ENCODE measurements at regions not wholly inside any gene's neighbourhood (a gene's known extent, or its start where the extent isn't known, plus 50 kb on each side); places are given as distances from the start of the nearest gene placed in this dataset.

DNA sequence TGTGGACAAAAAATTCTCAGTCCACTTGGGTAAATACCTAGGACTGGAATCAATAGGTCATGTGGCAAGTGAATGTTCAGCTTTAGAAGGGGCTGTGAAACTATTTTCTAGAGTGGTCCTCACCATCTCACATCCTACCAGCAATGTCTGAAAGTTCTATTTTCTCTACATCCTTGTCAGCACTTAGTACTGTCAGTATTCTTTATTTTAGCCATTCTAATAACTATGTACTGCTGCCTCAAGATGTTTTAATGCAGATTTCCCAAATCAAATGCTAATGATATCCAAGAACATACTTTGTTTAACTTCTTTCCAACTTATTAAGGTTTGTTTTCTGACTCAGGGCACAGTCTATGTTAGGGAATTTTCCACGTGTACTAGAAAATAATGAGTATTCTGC is 317.0 kb downstream of the BRD1 start:
- peaks cover 5% of the 10 kb centered on the region for H3K36me3 Mint-ChIP-seq (ENCODE audit: insufficient read depth)
- H3K9me3 Mint-ChIP-seq: peaks cover 20% of the 10 kb centered on the region
- ATAC-seq: no peak
- peaks cover 11% of the 10 kb centered on the region for H3K4me1 Mint-ChIP-seq (ENCODE audit: low read depth)
- no peak for DNase-seq
- H3K27me3 Mint-ChIP-seq (ENCODE audit: low read depth): no peaks in the 10 kb centered on the region
- H3K4me3 Mint-ChIP-seq: no peak overlapping the region

DNA sequence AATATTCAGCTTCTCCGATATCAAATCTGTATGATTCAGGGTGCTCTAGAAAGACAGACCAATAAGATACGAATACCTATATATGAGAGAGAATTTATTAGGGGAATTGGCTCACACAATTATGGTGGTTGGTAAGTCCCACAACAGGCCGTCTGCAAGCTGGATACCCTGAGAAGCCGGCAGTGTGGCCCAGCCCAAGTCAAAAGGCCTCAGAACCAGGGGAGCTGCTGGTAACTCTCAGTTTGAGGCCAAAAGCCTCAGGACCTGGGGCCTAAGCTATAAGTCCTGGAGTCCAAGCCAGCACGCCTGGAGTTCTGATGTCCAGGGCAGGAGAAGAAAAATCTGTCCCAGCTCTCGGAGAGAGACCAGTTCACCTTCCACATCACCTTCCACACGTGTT is 318.7 kb downstream of the BRD1 start:
- ATAC-seq (no peak), DNase-seq (no peak)
- Mint-ChIP-seq H3K4me3 (no peak overlapping the region), H3K4me1 (ENCODE audit: low read depth) (peaks cover 11% of the 10 kb centered on the region), H3K36me3 (ENCODE audit: insufficient read depth) (peaks cover 2% of the 10 kb centered on the region), H3K9me3 (peaks cover 20% of the 10 kb centered on the region), H3K27me3 (ENCODE audit: low read depth) (no peaks in the 10 kb centered on the region)

DNA sequence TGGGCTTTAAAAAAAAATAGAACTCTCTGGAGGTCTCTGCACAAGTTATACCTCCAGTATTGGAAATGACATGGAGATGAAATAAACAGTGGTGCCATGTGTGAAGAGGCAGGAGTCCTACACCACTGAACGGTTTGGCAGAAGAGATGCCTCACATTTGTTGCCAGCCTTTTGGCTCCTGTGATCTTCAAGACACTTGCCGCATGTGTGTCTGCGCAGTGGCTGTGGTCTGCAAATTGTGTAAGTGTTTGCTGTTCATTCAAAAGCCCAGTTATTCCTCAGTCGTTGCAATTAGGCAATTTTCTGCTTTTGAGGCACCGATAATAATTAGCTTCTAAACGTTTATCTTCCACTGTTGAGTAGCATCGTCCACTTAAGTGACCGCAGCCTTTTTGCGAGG is 319.1 kb downstream of the BRD1 start:
- Mint-ChIP-seq H3K4me3 (no peak overlapping the region), H3K36me3 (ENCODE audit: insufficient read depth) (peaks cover 2% of the 10 kb centered on the region)

DNA sequence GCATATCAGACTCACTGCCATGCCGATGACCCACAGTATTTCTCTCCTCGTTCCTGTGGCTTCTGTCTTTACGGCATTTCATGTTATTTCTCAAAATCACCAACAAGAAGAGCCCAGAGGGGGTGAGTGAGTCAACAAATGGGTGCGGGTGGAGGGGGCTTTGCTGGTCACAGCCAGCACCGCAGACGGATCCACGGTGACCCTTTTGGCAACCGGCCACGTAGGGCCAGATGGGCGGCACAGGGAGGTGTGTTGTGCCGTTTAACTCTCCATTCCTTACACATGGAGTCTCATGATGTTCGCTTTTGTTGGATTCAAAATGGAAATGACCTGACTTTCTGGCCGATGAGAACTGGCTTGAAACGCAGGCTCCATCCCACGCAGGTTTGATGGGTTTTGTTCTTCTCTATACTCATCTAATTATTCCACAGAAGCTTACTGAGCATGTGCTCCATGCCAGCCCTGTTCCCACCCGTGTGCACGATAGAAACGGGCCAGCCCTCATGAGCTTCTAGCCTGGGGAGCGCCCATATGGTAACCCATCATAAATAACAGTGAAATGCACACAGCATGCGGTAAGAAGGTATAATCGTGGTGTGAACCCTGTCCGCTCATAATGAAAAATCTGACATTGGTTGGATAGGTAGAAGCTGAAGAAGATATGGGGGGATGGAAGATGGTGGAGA is 319.9 kb downstream of the BRD1 start:
- no peaks in the 10 kb centered on the region for H3K27me3 Mint-ChIP-seq (ENCODE audit: low read depth)
- DNase-seq (no peak), ATAC-seq (no peak)
- H3K9me3 Mint-ChIP-seq: peaks cover 20% of the 10 kb centered on the region
- no peak overlapping the region for H3K4me3 Mint-ChIP-seq
- peaks cover 2% of the 10 kb centered on the region for H3K36me3 Mint-ChIP-seq (ENCODE audit: insufficient read depth)
- peaks cover 11% of the 10 kb centered on the region for H3K4me1 Mint-ChIP-seq (ENCODE audit: low read depth)

More for the DNA sequence above, 319.1 kb downstream of the BRD1 start:
- ATAC-seq: no peak
- Mint-ChIP-seq H3K4me1 (ENCODE audit: low read depth) (peaks cover 11% of the 10 kb centered on the region), H3K9me3 (peaks cover 20% of the 10 kb centered on the region), H3K27me3 (ENCODE audit: low read depth) (no peaks in the 10 kb centered on the region)
- no peak for DNase-seq

DNA sequence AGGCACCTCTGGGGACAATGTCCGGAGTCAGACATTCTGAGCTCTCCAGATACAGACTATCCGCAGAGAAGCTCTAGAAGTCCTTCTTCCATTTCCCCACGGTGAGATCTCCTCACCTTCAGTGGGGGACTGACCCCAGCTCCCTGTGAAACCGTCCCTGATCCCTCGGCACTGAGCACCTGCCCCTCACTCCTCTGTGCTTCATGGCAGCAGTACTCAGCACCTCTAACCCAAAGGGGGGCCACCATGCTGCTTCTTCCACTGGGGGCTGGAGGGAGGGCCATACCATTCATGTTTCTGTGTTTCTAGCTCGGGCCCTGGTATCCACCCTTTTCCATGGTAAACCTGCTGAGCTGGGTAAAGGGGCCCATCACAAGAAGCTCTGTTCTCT is 321.7 kb downstream of the BRD1 start:
- DNase-seq (no peak), ATAC-seq (no peak)
- peaks cover 12% of the 10 kb centered on the region for H3K9me3 Mint-ChIP-seq
- H3K4me3 Mint-ChIP-seq: no peak overlapping the region
- peaks cover 2% of the 10 kb centered on the region for H3K4me1 Mint-ChIP-seq (ENCODE audit: low read depth)
- peaks cover 2% of the 10 kb centered on the region for H3K36me3 Mint-ChIP-seq (ENCODE audit: insufficient read depth)
- H3K27me3 Mint-ChIP-seq (ENCODE audit: low read depth): no peaks in the 10 kb centered on the region

DNA sequence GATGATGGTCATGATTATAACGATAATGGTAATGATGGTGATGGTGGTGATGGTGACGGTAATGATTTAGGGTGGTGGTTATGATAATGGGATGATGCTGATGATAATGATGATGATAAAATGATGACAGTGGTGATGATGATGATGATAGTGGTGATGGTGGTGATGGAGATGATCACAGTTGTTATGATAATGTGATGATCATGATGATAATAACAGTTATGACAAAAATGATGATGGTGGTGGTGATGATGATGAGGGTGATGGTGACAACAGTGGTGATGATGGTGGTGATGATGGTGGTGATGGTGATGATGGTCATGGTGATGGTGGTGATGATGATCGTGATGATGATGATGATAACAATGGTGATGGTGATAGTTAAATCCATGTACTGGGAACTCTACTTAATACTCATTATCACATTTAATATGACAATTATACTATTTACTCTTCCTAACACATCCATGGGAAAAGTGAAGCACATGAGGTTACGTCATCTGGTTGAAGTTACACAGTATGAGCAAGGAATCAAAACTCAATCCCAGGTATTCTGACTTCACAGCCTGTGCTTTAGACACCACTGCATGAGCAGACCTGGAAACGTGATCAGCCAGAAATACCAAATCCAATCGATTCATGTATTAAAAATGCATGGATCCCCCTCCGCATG is 322.2 kb downstream of the BRD1 start:
- DNase-seq: no peak
- Mint-ChIP-seq H3K27me3 (ENCODE audit: low read depth) (no peaks in the 10 kb centered on the region), H3K36me3 (ENCODE audit: insufficient read depth) (no peaks in the 10 kb centered on the region)

DNA sequence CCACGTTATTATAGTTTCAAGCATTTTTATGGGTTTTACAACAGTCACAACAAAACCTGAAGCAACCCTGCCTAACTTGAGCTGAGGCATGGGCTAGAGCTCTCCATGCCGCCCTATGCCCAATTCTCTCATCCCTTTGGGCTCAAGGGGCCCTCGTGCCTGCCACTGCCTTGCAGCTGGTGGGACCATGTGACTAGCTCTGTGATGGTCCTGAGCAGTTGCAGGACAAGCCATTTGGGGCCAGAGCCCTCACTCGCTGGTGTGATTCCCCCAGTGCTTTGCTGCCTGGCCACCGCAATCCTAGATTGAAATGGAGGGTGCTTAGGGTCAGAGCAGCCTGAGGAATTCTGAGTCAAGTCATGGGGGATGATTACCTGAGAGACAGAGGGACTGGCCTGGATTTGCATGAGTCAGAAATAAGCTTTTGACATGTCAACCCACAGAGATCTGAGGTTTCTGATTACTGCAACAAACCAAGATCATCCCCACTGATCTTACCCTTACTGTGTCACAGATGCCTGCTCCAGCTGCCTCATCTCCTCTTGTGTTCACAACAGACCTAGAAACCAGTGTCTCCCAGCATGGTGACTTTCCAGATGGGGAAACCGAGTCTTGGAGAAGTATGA is 323.7 kb downstream of the BRD1 start:
- ATAC-seq: peak in 1 of 2 donors; percentile 52
- Mint-ChIP-seq H3K9me3 (peaks cover 4% of the 10 kb centered on the region), H3K36me3 (ENCODE audit: insufficient read depth) (no peaks in the 10 kb centered on the region), H3K27me3 (ENCODE audit: low read depth) (no peaks in the 10 kb centered on the region), H3K4me3 (no peak overlapping the region), H3K4me1 (ENCODE audit: low read depth) (no peaks in the 10 kb centered on the region)
- DNase-seq: no peak

More for the DNA sequence above, 322.2 kb downstream of the BRD1 start:
- peaks cover 8% of the 10 kb centered on the region for H3K9me3 Mint-ChIP-seq
- no peaks in the 10 kb centered on the region for H3K4me1 Mint-ChIP-seq (ENCODE audit: low read depth)
- H3K4me3 Mint-ChIP-seq: no peak overlapping the region
- no peak for ATAC-seq

DNA sequence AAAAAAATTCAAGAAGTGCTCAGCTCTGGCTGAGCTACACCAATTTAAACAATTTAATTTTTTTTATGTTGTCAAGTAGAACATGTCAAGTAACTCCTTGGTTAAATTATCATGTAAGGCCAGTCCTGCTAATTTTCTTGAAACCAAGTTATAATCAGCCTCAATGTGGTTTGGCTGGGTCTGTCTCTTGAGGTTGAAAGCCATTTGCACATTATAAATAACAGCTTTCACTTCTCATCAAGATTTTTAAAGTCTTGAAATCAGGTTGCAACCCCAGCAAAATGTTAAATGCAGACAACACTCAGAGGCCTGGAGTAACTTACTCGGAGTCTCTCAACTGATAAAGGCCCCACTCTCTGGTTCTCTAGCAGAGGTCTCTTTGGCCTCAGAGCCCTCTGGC is 324.4 kb downstream of the BRD1 start:
- Mint-ChIP-seq H3K36me3 (ENCODE audit: insufficient read depth) (no peaks in the 10 kb centered on the region), H3K9me3 (peaks cover 4% of the 10 kb centered on the region), H3K4me1 (ENCODE audit: low read depth) (no peaks in the 10 kb centered on the region), H3K27me3 (ENCODE audit: low read depth) (peaks cover under 1% of the 10 kb centered on the region), H3K4me3 (no peak overlapping the region)
- DNase-seq (no peak), ATAC-seq (no peak)

DNA sequence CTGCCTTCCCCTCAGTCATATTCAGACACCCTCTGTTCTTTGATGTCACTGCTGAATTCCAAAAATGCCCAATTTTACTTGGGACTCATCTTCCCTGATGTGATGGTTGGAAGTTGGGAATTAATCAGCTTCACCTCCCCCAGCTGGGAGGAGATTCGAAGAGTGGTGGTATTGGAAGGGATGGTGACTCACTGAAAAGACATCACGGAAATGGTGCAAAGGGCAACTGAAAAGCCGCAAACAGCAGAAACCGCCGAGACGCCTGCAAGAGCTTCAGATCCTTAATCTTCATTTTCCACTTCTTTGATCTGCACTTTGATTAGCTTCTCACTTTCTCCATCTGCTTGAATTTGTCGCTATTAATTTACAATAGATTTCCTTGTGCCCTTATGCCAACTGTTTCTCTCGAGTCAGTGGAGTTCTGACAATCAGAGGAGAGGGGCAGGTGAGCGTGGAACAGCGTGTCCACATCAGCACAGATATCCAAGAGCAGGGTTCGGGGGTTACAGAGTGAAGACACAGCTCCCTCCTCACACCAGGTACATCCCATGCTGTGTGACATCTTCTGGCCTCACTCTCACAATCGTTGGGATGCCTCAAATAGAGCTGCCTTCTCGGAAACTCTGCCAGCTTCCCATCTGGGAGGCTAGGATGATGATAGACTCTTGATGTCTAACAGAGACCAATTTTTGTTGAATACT is 325.4 kb downstream of the BRD1 start:
- Mint-ChIP-seq H3K4me3 (no peak overlapping the region), H3K27me3 (ENCODE audit: low read depth) (peaks cover 2% of the 10 kb centered on the region), H3K4me1 (ENCODE audit: low read depth) (no peaks in the 10 kb centered on the region), H3K36me3 (ENCODE audit: insufficient read depth) (no peaks in the 10 kb centered on the region), H3K9me3 (no peaks in the 10 kb centered on the region)
- peak in 1 of 2 donors; percentile 28 for ATAC-seq
- DNase-seq: peak; percentile 23

DNA sequence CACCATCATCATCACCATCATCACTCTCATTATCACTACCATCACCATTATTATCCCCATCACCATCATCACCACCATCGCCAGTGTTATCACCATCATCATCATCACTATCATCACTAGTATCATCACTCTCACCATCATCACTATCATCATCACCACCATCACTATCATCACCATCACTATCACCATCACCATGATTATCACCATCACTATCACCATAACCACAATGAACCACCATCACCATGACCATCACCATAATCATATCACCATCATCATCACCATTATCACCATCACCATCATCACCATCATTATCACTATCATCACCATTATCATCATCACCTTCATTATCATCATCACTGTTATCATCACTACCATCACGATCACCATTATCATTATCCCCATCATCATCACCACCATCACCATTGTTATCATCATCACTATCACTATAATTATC is 326.7 kb downstream of the BRD1 start:
- Mint-ChIP-seq H3K4me3 (no peak overlapping the region), H3K27me3 (ENCODE audit: low read depth) (peaks cover 2% of the 10 kb centered on the region), H3K4me1 (ENCODE audit: low read depth) (no peaks in the 10 kb centered on the region), H3K36me3 (ENCODE audit: insufficient read depth) (no peaks in the 10 kb centered on the region), H3K9me3 (peaks cover 3% of the 10 kb centered on the region)
- DNase-seq (no peak), ATAC-seq (no peak)

DNA sequence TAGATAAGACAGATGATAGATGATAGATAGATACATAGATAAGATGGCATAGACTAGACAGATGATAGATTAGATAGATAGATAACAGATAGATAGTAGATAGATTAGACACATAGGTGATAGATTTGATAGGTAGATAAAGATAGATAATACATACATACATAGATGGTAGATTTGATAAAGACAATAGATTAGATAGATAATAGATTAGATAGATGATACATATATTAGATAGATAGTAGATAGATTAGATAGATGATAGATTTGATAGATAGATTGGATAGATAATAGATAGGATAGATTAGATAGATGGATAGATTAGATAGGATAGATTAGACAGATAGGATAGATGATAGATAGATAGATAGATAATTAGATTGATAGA is 327.6 kb downstream of the BRD1 start:
- H3K27me3 Mint-ChIP-seq (ENCODE audit: low read depth): peaks cover 2% of the 10 kb centered on the region
- no peak overlapping the region for H3K4me3 Mint-ChIP-seq
- no peak for ATAC-seq
- H3K9me3 Mint-ChIP-seq: peaks cover 3% of the 10 kb centered on the region
- no peak for DNase-seq
- H3K36me3 Mint-ChIP-seq (ENCODE audit: insufficient read depth): no peaks in the 10 kb centered on the region
- no peaks in the 10 kb centered on the region for H3K4me1 Mint-ChIP-seq (ENCODE audit: low read depth)

DNA sequence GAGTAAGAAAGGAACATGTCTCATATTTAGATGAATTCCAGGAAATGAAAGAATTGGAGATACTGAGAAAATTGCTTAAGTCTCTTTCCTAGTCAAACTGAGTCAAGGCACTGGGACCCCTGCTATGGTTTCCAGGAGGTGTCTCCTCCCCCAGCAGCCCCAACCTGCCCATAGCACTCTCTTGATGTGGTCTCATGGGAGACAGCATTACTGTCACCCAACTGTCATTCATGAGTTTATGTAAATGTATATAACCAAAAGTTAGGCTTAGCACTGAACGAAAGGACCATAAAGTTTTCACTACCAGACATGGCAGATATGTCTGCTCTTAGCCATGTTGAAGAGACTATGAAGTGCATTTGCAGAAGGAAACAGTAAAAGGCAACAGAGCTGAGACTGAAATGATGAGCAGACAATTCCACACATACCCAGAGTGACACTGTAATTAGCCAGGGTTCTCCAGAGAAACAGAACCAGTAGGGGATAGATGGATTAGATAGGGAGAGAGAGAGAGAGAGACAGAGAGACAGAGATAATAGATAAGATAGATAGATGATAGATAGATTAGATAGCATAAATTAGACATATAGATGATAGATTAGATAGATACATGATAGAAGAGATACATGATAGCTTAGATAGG is 328.1 kb downstream of the BRD1 start:
- no peak for ATAC-seq
- H3K36me3 Mint-ChIP-seq (ENCODE audit: insufficient read depth): no peaks in the 10 kb centered on the region
- peaks cover 2% of the 10 kb centered on the region for H3K27me3 Mint-ChIP-seq (ENCODE audit: low read depth)
- no peaks in the 10 kb centered on the region for H3K4me1 Mint-ChIP-seq (ENCODE audit: low read depth)
- H3K4me3 Mint-ChIP-seq: no peak overlapping the region
- H3K9me3 Mint-ChIP-seq: peaks cover 3% of the 10 kb centered on the region
- DNase-seq: no peak

DNA sequence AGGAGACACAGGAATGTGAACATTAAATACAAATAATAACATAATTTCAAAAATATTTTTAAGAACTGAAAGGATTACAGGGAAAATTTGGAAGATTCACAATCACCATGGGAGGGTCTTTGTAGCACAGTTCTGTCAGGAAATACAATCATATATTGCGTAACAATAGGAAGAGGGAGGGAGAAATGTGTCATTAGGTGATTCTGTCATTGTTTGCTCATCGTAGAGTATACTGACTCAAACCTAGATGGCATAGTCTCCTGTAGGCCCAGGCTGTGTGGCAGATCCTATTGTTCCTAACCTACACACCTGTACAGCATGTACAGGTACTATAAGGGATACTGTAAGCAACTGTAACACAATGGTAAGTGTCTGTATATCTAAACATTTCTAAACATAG is 330.4 kb downstream of the BRD1 start:
- DNase-seq (no peak), ATAC-seq (no peak)
- peaks cover 3% of the 10 kb centered on the region for H3K9me3 Mint-ChIP-seq
- H3K4me1 Mint-ChIP-seq (ENCODE audit: low read depth): no peaks in the 10 kb centered on the region
- peaks cover 2% of the 10 kb centered on the region for H3K27me3 Mint-ChIP-seq (ENCODE audit: low read depth)
- H3K4me3 Mint-ChIP-seq: no peak overlapping the region
- no peaks in the 10 kb centered on the region for H3K36me3 Mint-ChIP-seq (ENCODE audit: insufficient read depth)

DNA sequence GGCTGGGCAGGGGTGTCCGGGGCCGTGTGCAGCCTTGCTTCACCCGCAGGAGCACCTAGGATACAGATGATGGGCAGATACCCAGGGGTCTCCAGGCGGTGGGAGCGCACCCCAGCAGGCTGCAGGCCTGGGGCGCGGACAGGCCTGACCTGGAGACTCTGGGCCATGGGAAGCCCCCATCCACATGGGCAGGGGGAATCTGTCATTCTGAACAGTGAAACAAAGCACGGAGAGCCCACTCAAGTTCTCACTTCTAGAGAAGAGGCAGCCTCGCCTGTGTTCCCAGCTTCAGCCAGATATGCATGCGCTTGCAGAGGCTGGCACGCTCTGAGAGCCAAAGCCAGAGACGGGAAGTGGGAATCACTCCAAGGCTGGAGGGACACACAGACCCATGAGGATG is 333.1 kb downstream of the BRD1 start:
- H3K27me3 Mint-ChIP-seq (ENCODE audit: low read depth): peaks cover 2% of the 10 kb centered on the region
- H3K4me1 Mint-ChIP-seq (ENCODE audit: low read depth): no peaks in the 10 kb centered on the region
- DNase-seq (no peak), ATAC-seq (no peak)
- no peak overlapping the region for H3K4me3 Mint-ChIP-seq
- H3K36me3 Mint-ChIP-seq (ENCODE audit: insufficient read depth): no peaks in the 10 kb centered on the region
- peaks cover 3% of the 10 kb centered on the region for H3K9me3 Mint-ChIP-seq
